Lower leg skin (tissue), 4 donors: ENCODE measurements at regions not wholly inside any gene's neighbourhood (a gene's known extent, or its start where the extent isn't known, plus 50 kb on each side); places are given as distances from the start of the nearest gene placed in this dataset.

Source experiments
- DNase-seq, 2 donors: peaks; one replicate each; pipeline ENCODE4 v3.0.0-alpha.2; 2019; ENCODE audit warnings: low spot score in 2 of 2
- H3K4me3 ChIP-seq: fragments of 200-600 bp; sonication (generic); 2 replicates; pipeline ENCODE4 v1.5.1; 2017; ENCODE audit warnings: mild to moderate bottlenecking, low read depth; ENCODE audit not compliant: poor library complexity, severe bottlenecking
- CTCF ChIP-seq, 3 donors: fragments of 450-650 bp; IDR thresholded peaks; one replicate each; pipeline ENCODE4 v1.5.1; 2016; ENCODE audit warnings: antibody characterized with exemption in 3 of 3, mild to moderate bottlenecking in 3 of 3, moderate library complexity in 2 of 3
- POLR2A ChIP-seq, 2 donors: fragments of 450-650 bp; IDR thresholded peaks; one replicate each; pipeline ENCODE4 v1.6.1; 2016 to 2017; ENCODE audit warnings: antibody characterized with exemption in 2 of 2, mild to moderate bottlenecking in 1 of 2, moderate library complexity in 1 of 2
- WGBS, 2 donors: methylation state at CpG; one replicate each; pipeline ENCODE4 v1.1.5; 2018; 5-methylcytosine and 5-hydroxymethylcytosine counted together
- intact Hi-C: fragments of 100-400 bp; cut with DNase I; formaldehyde crosslinking; loops from one replicate; pipeline ENCODE4 v1.15.0; 2023; ENCODE audit warnings: low total_unique reads

GRCh38 chr11:97354576-97354975 lies 964.8 kb downstream of the JRKL start:
- no peak overlapping the region for H3K4me3 ChIP-seq
- WGBS, 2 donors: 59 to 64% methylated on average over 2 of the region's 2 CpGs
- intact Hi-C loops: no loop called here
- TF ChIP-seq CTCF (IDR thresholded peaks at IDR 0.05) (no peak), POLR2A (IDR thresholded peaks at IDR 0.05) (no peak)
- no peak for DNase-seq

GRCh38 chr11:97355230-97355629 lies 965.4 kb downstream of the JRKL start:
- intact Hi-C loops: no loop called here
- TF ChIP-seq POLR2A (IDR thresholded peaks at IDR 0.05): no peak
- no peak for TF ChIP-seq CTCF (IDR thresholded peaks at IDR 0.05)
- no peak for DNase-seq
- no peak overlapping the region for H3K4me3 ChIP-seq

GRCh38 chr11:97356144-97356543 lies 966.3 kb downstream of the JRKL start:
- WGBS, 2 donors: 53 to 67% methylated on average over 3 of the region's 3 CpGs

GRCh38 chr11:97359016-97359415 lies 969.2 kb downstream of the JRKL start:
- TF ChIP-seq CTCF (IDR thresholded peaks at IDR 0.05) (no peak), POLR2A (IDR thresholded peaks at IDR 0.05) (no peak)
- no peak for DNase-seq
- no peak overlapping the region for H3K4me3 ChIP-seq
- intact Hi-C loops: no loop called here
- 71 to 76% methylated on average over 4 of the region's 4 CpGs for WGBS, 2 donors

More at GRCh38 chr11:97356144-97356543, 966.3 kb downstream of the JRKL start:
- H3K4me3 ChIP-seq: no peak overlapping the region
- no peak for DNase-seq
- no peak for TF ChIP-seq CTCF (IDR thresholded peaks at IDR 0.05)
- TF ChIP-seq POLR2A (IDR thresholded peaks at IDR 0.05): no peak
- intact Hi-C loops: no loop called here

GRCh38 chr11:97361812-97362378 lies 972.1 kb downstream of the JRKL start:
- TF ChIP-seq POLR2A (IDR thresholded peaks at IDR 0.05) (no peak), CTCF (IDR thresholded peaks at IDR 0.05) (no peak)
- WGBS, 2 donors: 48 to 64% methylated on average over 1 of the region's 1 CpG
- no peak overlapping the region for H3K4me3 ChIP-seq
- intact Hi-C loops: no loop called here
- no peak for DNase-seq

GRCh38 chr11:97363331-97363730 lies 973.5 kb downstream of the JRKL start:
- intact Hi-C loops: no loop called here
- TF ChIP-seq CTCF (IDR thresholded peaks at IDR 0.05): no peak
- TF ChIP-seq POLR2A (IDR thresholded peaks at IDR 0.05): no peak
- no peak for DNase-seq
- H3K4me3 ChIP-seq: no peak overlapping the region
